Cardiac fibroblast (primary cell): ENCODE measurements at regions not wholly inside any gene's neighbourhood (a gene's known extent, or its start where the extent isn't known, plus 50 kb on each side); places are given as distances from the start of the nearest gene placed in this dataset.

Experiments
- DNase-seq, 2 donors: peaks; one replicate each; pipeline versions ENCODE4 v3.0.0 to v3.0.0-alpha.2; 2010; ENCODE audit warnings: low read depth in 2 of 2
- H3K4me3 ChIP-seq, 2 donors: replicated peaks in 1 of 2; 1 replicate in 1 of 2; 2 replicates in 1 of 2; pipeline ENCODE4 v1.5.1; 2011; ENCODE audit warnings: low read depth in 2 of 2, low read length in 2 of 2, mild to moderate bottlenecking in 2 of 2, moderate library complexity in 1 of 2
- TF ChIP-seq, protein P1 (sequence below): IDR thresholded peaks from one replicate; pipeline ENCODE4 v1.5.1; 2011; ENCODE audit warnings: low read depth, mild to moderate bottlenecking, low read length, inconsistent platforms

DNA sequence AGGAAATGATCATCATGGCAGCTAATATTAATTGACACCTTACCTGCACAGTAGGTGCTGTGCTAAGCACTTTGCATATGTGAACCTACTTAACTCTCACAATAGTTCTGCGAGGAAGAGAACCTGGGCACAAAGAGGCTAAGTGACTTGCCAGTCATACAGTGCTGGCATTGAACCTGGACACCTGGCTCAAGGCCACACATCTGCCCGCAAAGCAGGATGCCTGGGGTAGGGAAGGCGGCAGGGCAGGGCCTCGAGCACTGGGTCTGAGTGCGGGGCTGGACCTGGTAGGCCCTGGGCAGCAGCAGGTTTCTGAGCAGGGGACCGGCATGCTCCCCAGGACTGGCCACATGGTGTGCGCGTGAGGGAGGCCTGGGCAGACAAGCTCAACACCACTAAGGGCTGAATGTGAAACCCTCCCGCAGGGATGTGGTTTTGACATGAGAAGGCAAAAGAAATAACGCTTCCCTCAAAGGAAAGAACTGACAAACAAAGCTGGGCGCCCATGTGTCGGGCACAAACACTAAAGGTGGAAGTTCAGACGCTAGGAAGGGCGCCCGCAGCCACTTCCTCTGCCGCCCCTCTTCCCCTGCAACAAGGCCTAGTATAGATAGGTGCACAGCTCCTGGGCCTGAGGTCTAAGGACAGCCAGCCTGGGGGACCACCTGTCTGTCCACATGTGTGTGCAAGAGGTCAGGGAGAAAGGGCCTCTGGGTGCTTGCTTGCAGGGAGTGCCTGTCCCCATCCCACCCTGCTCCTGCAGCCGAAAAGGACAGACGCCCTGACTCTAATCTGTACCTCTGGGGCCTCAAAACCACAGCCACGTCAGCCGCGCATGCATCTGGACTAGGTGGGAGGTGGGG is 92.5 kb downstream of the ZFP36L2 start:
- TF ChIP-seq, protein P1, sequence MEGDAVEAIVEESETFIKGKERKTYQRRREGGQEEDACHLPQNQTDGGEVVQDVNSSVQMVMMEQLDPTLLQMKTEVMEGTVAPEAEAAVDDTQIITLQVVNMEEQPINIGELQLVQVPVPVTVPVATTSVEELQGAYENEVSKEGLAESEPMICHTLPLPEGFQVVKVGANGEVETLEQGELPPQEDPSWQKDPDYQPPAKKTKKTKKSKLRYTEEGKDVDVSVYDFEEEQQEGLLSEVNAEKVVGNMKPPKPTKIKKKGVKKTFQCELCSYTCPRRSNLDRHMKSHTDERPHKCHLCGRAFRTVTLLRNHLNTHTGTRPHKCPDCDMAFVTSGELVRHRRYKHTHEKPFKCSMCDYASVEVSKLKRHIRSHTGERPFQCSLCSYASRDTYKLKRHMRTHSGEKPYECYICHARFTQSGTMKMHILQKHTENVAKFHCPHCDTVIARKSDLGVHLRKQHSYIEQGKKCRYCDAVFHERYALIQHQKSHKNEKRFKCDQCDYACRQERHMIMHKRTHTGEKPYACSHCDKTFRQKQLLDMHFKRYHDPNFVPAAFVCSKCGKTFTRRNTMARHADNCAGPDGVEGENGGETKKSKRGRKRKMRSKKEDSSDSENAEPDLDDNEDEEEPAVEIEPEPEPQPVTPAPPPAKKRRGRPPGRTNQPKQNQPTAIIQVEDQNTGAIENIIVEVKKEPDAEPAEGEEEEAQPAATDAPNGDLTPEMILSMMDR = no peak
- H3K4me3 ChIP-seq = no peak overlapping the region
- DNase-seq = no peak

DNA sequence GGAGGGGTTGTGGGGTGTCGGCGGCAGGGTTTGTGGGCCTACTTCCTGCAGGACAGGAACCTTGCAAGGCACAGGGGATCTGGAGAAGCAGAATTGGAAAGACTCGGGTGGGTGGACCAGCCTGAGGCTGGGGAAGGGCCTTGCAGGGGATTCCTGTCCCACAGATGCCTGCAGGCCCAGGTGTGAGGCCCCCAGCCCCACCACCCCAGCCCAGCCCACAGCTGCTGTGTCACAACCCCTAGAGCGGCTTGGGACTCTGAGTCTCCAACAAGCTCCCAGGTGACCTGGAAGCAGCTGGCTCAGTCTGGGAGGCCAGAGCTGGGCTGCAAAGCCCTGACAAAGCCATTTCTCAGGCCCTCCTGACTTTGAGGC is 93.1 kb downstream of the ZFP36L2 start:
- DNase-seq = no peak
- TF ChIP-seq, protein P1 = no peak
- H3K4me3 ChIP-seq = no peak overlapping the region

DNA sequence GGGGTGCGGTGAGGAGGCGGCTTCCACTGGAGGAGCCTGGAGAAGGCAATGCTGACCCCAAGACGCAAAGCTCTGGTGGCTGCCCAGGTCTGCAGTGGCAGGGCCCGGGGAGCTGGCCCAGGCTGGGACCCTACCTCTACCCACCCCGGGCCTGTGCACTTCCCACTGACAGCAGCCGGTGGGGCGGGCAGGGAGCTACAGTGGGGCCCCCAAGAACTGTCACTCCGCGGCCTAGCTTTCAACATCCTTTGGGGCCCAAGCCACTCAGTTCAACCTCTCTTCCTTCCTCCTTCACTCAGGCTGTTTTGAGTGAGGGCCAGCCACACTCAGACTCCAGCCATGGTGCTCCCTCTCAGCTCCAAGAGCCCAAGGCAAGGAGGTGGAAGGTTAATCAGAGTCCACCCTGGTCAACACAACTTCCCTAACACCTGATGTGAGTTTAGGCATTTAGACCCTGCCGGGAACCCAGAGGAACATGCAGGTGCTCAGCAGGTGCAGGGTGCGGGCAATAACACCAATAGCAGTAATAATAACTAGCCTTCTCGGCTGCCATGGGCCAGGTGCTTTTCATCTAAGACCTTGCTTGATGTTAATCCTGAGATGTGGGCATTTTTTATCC is 93.6 kb downstream of the ZFP36L2 start:
- TF ChIP-seq, protein P1 = no peak
- DNase-seq = no peak
- no peak overlapping the region for H3K4me3 ChIP-seq

DNA sequence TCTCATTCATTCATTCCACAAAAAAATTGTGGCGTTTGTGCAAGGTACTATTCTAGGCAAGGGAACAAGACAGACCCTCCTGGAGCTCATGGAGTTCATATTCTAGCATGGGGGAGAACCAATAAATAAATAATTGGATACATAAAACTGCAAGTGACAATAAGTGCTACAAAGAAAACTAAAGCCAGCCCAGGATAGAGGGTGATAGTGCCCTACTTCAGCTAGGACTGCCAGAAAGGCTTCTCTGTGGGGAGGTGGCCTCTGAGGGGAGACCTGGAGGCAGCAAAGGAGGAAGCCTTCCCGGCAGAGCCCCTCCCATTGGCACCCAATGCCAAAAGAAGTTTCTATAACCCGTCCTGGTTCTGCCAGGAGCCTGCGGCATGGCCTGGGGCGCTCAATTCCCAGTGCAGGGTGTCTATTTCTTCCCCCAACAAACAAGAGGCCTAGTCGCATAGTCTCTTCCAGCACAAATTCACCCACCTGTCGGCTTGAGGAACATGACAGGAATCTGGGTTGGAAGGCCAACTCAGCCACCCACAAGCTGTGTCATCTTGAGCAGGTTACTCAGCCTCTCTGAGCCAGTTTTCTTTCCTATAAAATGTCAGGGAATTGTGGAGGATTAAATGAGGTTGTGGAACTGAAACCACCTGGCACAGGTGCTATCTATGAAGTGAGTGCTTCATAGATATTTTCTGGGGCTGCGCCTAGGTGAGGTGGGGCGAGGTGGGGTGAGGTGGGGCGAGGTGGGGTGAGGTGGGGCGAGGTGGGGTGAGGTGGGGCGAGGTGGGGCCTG is 94.3 kb downstream of the ZFP36L2 start:
- TF ChIP-seq, protein P1 = no peak
- H3K4me3 ChIP-seq = no peak overlapping the region
- DNase-seq = no peak

DNA sequence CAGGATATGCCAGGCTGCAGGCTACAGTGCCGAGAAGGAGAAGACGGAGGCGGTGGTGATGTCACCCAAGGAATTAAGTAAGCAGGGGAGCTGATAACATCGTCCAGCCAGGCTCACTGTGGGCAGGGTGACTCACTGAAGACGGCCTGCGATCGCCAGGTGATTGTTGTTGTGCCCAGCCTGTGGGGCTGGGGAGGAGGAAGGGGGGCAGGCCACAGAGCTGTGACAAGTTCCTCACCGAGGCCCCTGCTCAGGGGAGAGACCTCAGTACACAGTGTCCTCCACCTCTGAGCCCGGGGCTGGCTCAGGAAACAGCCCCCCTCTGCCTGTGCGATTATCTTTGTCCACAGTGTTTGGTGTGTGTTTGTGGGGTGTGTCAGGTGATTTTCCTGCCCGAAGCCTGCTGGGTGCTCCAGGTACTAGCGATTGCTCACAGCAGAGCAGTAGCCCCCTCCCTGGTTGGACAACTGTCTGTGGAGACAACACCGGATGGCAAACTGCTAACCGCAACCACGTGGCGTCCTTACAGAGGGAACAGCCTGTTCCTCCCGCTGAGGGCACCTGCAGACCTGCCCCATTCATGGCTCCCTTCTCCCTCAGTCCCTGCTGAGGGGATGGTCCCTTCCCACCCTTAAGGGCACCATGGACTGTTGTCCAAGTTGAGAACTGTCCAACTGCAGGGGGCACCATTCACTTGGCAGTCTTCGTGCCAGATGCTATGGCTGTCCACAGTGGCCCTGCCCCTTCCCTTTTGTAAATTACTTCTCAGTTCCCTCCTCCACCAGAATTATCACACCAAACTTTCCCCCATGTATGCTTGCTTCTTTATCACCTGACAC is 95.1 kb downstream of the ZFP36L2 start:
- TF ChIP-seq, protein P1 = peak; percentile 29
- DNase-seq = peak; percentile 86 to 89
- H3K4me3 ChIP-seq = no peak overlapping the region

DNA sequence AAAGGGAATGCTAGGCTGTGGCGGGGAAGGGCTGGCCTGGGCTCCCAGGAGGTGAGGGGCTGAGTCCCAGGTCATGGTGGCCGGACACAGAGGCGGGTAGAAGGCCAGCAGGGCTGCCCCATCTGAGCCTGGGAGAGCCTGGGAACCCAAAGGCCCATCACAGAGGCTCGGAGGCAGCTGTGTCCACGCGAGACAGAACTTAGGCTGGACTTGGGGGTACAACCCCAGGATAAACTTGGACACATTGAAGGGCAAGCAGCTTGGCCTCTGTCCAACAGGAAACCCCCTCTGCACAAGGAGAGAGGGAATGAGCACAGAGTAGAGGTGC is 95.9 kb downstream of the ZFP36L2 start:
- no peak overlapping the region for H3K4me3 ChIP-seq
- no peak for DNase-seq
- TF ChIP-seq, protein P1 = no peak
